HPDE6-E6E7 (cell line): ENCODE measurements at regions not wholly inside any gene's neighbourhood (a gene's known extent, or its start where the extent isn't known, plus 50 kb on each side); places are given as distances from the start of the nearest gene placed in this dataset.

ENCODE experiments used
- DNase-seq: peaks from one replicate; pipeline ENCODE4 v3.0.0; 2011; ENCODE audit warnings: missing footprints; ENCODE audit errors: extremely low spot score

- DNase-seq = no peak
Measured at GRCh38 chr14:58813745-58814144, 176.0 kb downstream of the DACT1 start.

- no peak for DNase-seq
Measured at GRCh38 chr14:58814466-58814865, 176.7 kb downstream of the DACT1 start.

GRCh38 chr14:58815161-58815701 lies 177.5 kb downstream of the DACT1 start:
- no peak for DNase-seq

- no peak for DNase-seq
Measured at GRCh38 chr14:58815794-58816193, 178.0 kb downstream of the DACT1 start.

- DNase-seq = no peak
Measured at GRCh38 chr14:58816416-58817115, 178.8 kb downstream of the DACT1 start.

- no peak for DNase-seq
Measured at GRCh38 chr14:58817846-58818245, 180.1 kb downstream of the DACT1 start.

- no peak for DNase-seq
Measured at GRCh38 chr14:58820032-58820431, 182.3 kb downstream of the DACT1 start.

- no peak for DNase-seq
Measured at GRCh38 chr14:58821421-58821820, 183.7 kb downstream of the DACT1 start.

- DNase-seq = no peak
Measured at GRCh38 chr14:58822856-58823255, 185.1 kb downstream of the DACT1 start.

GRCh38 chr14:58823312-58823711 lies 185.6 kb downstream of the DACT1 start:
- no peak for DNase-seq

- DNase-seq = no peak
Measured at GRCh38 chr14:58824106-58824505, 186.3 kb downstream of the DACT1 start.

- DNase-seq = no peak
Measured at GRCh38 chr14:58824796-58825195, 187.0 kb downstream of the DACT1 start.

- DNase-seq = no peak
Measured at GRCh38 chr14:58825606-58826005, 187.8 kb downstream of the DACT1 start.

- DNase-seq = no peak
Measured at GRCh38 chr14:58826845-58827686, 189.3 kb downstream of the DACT1 start.

GRCh38 chr14:58828298-58828697 lies 190.5 kb downstream of the DACT1 start:
- no peak for DNase-seq

- peak; percentile 13 for DNase-seq
Measured at GRCh38 chr14:58829594-58829993, 191.8 kb downstream of the DACT1 start.

- DNase-seq = no peak
Measured at GRCh38 chr14:58830121-58830520, 192.4 kb downstream of the DACT1 start.

GRCh38 chr14:58832095-58832521 lies 194.3 kb downstream of the DACT1 start:
- no peak for DNase-seq

- no peak for DNase-seq
Measured at GRCh38 chr14:58833634-58834378, 196.0 kb downstream of the DACT1 start.

GRCh38 chr14:58836303-58836974 lies 198.7 kb downstream of the DACT1 start:
- DNase-seq = no peak

GRCh38 chr14:58839233-58839632 lies 201.5 kb downstream of the DACT1 start:
- no peak for DNase-seq

- DNase-seq = no peak
Measured at GRCh38 chr14:58844544-58844943, 206.8 kb downstream of the DACT1 start.
